Pancreas (tissue), 10 donors: ENCODE measurements at regions not wholly inside any gene's neighbourhood (a gene's known extent, or its start where the extent isn't known, plus 50 kb on each side); places are given as distances from the start of the nearest gene placed in this dataset.

Experiments used
- ATAC-seq, 4 donors: fragments of 200-7000 bp; cut with Tn5 transposase; one replicate each; pipeline versions ENCODE4 v1.8.0 to v1.9.1; 2020; ENCODE audit warnings: mild to moderate bottlenecking in 4 of 4, moderate library complexity in 4 of 4
- DNase-seq, 6 donors: peaks; one replicate each; pipeline ENCODE4 v3.0.0-alpha.2; 2020
- FAIRE-seq: peaks from 2 replicates; lab custom pipeline; 2012; peaks lifted over from hg19 to GRCh38; lab: Jason Lieb, UNC
- H3K27ac ChIP-seq, 4 donors: fragments of 200-600 bp; sonication (generic); 1 replicate in 3 of 4; 2 replicates in 1 of 4; pipeline versions ENCODE4 v1.5.0 to v1.8.0; 2020
- H3K27me3 ChIP-seq, 4 donors: fragments of 200-600 bp; one replicate each; pipeline ENCODE4 v1.8.0; 2021
- H3K36me3 ChIP-seq, 3 donors: fragments of 200-600 bp; sonication (generic) in 1 of 3; one replicate each; pipeline versions ENCODE4 v1.5.0 to v1.8.0; 2020 to 2021
- H3K4me1 ChIP-seq, 3 donors: fragments of 200-600 bp; one replicate each; pipeline ENCODE4 v1.8.0; 2021
- H3K4me3 ChIP-seq, 4 donors: fragments of 200-600 bp; sonication (generic) in 2 of 4; one replicate each; pipeline versions ENCODE4 v1.5.0 to v1.8.0; 2020 to 2021
- H3K9me3 ChIP-seq, 4 donors: fragments of 200-600 bp; one replicate each; pipeline ENCODE4 v1.8.0; 2021
- WGBS, 2 donors: extraction: QIAGEN DNeasy Blood & Tissue Kit; methylation state at CpG; one replicate each; pipeline ENCODE4 v1.1.7; 2013; 5-methylcytosine and 5-hydroxymethylcytosine counted together
- intact Hi-C, 3 donors: fragments of 100-400 bp; cut with DNase I; formaldehyde crosslinking; loops; one replicate each; pipeline versions ENCODE4 v1.11.1 to v1.14.2; 2022
- TF ChIP-seq, protein P1 (sequence below), 4 donors: fragments of 200-600 bp; sonication (generic) in 3 of 4; IDR thresholded peaks; one replicate each; pipeline versions ENCODE4 v1.5.0 to v1.8.0; 2021; ENCODE audit warnings: antibody characterized with exemption in 4 of 4
- donor health status: healthy with polysubstance abuse.
- donor health status: DM: no; HTN: no; CAD: no; lungs with moderate emphysema.
- donor health status: DM: no; HTN: no; CAD: no.
- donor health status: control.
- donor health status: control.
- donor health status: Bipolar disorder and iron deficiency.
- donor health status: DM: yes; HTN: yes; CAD: no.
- donor health status: DM: no; HTN: no; CAD: no.
- donor health status: DM: no; HTN: no; CAD: no.
- donor health status: DM: yes; HTN: yes; CAD: no.

DNA sequence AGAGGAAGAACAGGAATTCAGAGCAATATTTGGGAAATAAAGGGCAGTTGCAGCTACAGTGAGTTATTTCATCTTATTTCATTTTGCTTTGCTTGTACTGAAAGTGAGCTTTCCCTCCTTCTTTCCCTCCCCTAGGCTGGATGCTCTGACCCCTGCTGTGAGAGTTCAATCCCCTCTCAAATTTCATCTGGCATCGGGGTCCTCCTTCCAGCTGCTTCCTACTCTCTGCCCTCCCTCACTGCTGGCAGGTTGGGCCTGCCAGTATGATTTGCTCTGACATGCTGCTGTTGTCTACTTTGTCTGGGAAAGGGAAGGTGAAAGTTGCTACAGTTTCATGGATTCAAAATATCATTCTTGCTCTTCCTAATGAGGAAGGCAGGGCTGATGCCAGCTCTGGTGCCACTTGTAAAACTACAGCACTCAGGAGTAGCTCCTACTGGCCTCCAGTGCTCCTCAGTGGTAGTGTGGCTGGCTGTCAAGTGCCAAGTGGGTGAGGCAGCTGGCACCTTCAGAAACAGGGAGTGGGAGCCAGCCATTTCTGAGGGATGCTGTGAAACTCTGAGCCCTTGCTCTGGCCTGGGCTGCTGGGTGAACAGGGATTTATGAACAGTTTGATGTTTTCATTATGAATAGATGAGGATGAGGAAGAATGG, 408.6 kb downstream of the HAPSTR1 start:
- TF ChIP-seq, protein P1, sequence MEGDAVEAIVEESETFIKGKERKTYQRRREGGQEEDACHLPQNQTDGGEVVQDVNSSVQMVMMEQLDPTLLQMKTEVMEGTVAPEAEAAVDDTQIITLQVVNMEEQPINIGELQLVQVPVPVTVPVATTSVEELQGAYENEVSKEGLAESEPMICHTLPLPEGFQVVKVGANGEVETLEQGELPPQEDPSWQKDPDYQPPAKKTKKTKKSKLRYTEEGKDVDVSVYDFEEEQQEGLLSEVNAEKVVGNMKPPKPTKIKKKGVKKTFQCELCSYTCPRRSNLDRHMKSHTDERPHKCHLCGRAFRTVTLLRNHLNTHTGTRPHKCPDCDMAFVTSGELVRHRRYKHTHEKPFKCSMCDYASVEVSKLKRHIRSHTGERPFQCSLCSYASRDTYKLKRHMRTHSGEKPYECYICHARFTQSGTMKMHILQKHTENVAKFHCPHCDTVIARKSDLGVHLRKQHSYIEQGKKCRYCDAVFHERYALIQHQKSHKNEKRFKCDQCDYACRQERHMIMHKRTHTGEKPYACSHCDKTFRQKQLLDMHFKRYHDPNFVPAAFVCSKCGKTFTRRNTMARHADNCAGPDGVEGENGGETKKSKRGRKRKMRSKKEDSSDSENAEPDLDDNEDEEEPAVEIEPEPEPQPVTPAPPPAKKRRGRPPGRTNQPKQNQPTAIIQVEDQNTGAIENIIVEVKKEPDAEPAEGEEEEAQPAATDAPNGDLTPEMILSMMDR (IDR thresholded peaks at IDR 0.05), result no peak
- H3K4me3 ChIP-seq, result no peak overlapping the region
- ATAC-seq (no peak), DNase-seq (no peak), FAIRE-seq (no peak)
- no peaks in the 10 kb centered on the region for H3K27me3 ChIP-seq
- H3K27ac ChIP-seq, result no peak overlapping the region
- H3K36me3 ChIP-seq, result no peaks in the 10 kb centered on the region
- intact Hi-C loops, result no loop called here
- 30 to 51% methylated on average over 1 of the region's 1 CpG for WGBS, 2 donors
- no peaks in the 10 kb centered on the region for H3K9me3 ChIP-seq
- no peaks in the 10 kb centered on the region for H3K4me1 ChIP-seq

GRCh38 chr16:9500872-9501271, 409.4 kb downstream of the HAPSTR1 start:
- no peak overlapping the region for H3K4me3 ChIP-seq
- DNase-seq (no peak), ATAC-seq (no peak), FAIRE-seq (no peak)
- no peak overlapping the region for H3K27ac ChIP-seq
- H3K27me3 ChIP-seq, result no peaks in the 10 kb centered on the region
- intact Hi-C loops, result no loop called here
- no peaks in the 10 kb centered on the region for H3K36me3 ChIP-seq
- WGBS, 2 donors, result 80 to 86% methylated on average over 2 of the region's 2 CpGs
- H3K4me1 ChIP-seq, result no peaks in the 10 kb centered on the region
- TF ChIP-seq, protein P1 (IDR thresholded peaks at IDR 0.05), result no peak
- H3K9me3 ChIP-seq, result no peaks in the 10 kb centered on the region

- no peak for ATAC-seq
- no peak for DNase-seq
- intact Hi-C loops, result no loop called here
- Histone ChIP-seq H3K36me3 (no peaks in the 10 kb centered on the region), H3K27me3 (no peaks in the 10 kb centered on the region), H3K27ac (no peak overlapping the region), H3K4me3 (no peak overlapping the region), H3K9me3 (no peaks in the 10 kb centered on the region), H3K4me1 (no peaks in the 10 kb centered on the region)
- TF ChIP-seq, protein P1 (IDR thresholded peaks at IDR 0.05), result no peak
- WGBS, 2 donors, result 37 to 46% methylated on average over 3 of the region's 3 CpGs
- FAIRE-seq, result no peak
Observed at GRCh38 chr16:9503251-9503984, 412.0 kb downstream of the HAPSTR1 start.

DNA sequence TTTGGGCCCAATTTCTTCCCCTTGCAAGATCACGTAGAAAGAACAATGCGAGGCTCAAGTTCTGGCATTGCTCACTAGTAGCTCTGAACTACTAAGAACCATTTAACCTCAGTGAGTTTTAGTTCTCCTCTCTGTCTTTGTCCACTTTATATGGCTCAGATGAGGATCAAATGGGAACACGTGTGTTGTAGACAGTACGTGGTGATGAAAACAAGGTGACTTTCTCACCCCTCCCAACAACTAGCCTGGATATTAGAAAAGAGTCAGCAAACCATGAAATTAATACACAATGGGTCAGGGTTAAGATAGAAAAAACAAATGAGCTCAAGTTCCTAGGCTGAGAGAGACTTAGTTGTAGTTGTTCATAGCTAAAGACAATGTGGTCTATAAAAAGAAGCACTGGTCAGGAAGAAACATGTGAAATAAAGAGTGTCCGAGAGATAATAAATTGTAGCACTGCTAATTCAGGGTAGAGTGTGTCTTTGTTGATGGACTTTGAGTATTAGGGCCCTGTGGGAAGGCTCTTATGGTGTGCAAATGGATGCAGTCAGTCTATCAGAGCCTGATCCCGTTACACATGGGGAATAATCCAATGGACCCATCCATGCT, 417.0 kb downstream of the HAPSTR1 start:
- no peaks in the 10 kb centered on the region for H3K4me1 ChIP-seq
- no peak overlapping the region for H3K4me3 ChIP-seq
- 90% methylated on average over 6 of the region's 6 CpGs for WGBS, 2 donors
- no peak for ATAC-seq
- intact Hi-C loops, result no loop called here
- H3K27me3 ChIP-seq, result no peaks in the 10 kb centered on the region
- no peaks in the 10 kb centered on the region for H3K36me3 ChIP-seq
- no peak for DNase-seq
- H3K9me3 ChIP-seq, result no peaks in the 10 kb centered on the region
- TF ChIP-seq, protein P1 (IDR thresholded peaks at IDR 0.05), result no peak
- FAIRE-seq, result no peak
- no peak overlapping the region for H3K27ac ChIP-seq
